Muscle of back (tissue), 3 donors: ENCODE measurements at regions not wholly inside any gene's neighbourhood (a gene's known extent, or its start where the extent isn't known, plus 50 kb on each side); places are given as distances from the start of the nearest gene placed in this dataset.

Experiments
- DNase-seq, 3 donors: peaks; one replicate each; pipeline versions ENCODE4 v3.0.0 to v3.0.0-alpha.2; 2013

DNA sequence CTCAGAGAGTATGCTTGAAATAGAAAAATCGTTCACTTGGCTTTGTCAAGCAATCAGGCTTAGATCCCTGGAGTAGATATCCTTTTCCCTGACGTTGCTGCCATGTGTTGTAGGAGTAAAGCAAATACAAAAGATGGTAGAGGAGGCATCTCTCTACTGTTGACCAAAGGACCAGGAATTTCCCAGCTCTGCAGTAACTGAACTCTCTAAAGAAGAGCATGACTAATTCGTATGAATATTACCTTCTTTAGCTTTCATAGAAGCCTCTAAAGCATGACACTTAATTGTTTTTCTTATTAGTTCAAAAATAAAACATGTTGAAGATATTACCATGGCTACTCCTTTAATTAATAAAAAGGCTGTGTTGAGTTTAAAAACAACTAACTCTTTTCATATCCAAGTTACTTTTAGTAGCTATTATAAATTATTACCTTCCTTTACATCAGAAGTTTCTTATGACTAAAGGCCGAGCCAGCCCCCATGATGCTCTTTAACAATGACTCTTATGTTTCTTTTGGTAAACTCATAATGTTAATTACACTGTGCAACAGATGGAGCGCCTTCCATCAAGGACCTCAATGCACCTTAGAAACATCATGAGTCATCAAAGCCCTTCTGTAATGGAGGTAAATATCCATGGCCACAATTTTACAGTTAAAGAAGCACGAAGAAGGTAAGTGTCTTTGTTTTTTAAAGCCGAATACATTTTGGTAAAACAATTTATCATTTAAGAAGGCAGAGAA is 352.4 kb downstream of the KLF5 start:
- no peak for DNase-seq

DNA sequence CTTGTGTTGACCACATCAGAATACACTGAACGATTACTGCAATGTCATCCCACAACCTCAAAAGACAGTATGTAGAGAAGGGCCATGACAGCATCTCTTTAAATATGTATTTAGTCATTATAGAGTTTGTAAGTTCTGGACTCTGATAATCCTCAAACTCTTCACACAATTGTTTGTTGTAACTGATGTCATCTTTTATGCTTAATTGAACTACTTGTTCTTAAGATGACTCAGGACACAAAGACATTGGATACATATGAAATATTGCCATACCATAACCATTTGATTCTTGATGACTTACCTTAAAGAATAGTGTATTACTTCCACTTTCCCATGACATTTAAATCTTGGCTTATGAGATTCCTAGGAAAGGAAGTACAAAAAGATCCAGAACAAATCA is 347.6 kb downstream of the KLF5 start:
- DNase-seq: no peak

- no peak for DNase-seq
Observed at GRCh38 chr13:73404581-73404980, 345.8 kb downstream of the KLF5 start.

DNA sequence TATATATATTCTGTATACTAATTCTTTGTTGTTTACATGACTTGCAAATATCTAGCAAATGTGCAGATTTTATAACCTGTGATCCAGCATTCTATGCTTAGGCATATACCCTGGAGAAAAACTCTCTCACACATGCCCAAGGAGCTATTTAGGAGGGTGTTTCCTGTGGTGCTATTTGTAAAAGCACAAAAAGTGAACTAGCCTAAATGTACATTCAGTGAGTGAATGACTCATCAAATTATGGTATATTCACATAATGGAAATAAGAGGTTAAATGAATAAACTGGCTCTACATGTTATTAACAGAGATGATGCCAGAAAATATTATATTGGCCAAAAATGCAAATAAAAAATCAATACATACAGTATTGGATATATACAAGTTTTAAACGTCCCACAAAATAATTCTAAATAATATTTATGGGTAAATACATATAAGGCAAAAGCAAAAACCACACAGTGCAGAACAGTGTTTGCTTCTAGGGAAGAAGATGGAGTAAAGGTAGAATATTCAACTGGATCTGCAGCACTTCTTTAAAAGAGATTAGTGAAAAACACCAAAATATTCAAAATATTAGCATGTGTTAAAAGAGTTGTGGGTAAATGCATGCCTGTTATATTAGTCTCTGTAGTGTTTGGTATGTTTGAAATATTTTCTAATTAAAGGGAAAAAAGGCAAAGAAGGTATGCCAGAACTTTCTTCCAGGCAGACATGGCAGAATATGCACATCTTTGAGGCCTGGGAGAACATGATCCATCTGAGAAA is 344.7 kb downstream of the KLF5 start:
- DNase-seq: no peak

DNA sequence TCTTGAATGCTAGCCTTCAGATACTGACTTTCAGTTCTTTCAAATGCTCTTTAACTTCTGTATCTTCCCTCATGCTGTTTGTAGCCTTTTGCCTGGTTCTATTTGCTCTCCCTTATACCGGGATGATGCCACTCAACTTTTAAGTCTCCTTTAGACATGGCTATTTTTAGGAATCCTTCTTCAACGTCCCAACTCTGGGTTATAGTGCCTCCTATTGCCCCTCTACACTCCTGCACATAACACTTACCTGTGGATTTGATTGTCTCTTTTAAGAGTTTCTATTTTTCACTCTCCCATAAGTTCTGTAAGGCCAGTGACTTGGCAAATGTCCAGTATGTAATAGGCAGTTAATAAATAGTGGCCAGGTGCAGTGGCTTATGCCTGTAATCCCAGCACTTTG is 343.0 kb downstream of the KLF5 start:
- DNase-seq: no peak

GRCh38 chr13:73399347-73400216 is 340.8 kb downstream of the KLF5 start:
- DNase-seq: no peak

DNA sequence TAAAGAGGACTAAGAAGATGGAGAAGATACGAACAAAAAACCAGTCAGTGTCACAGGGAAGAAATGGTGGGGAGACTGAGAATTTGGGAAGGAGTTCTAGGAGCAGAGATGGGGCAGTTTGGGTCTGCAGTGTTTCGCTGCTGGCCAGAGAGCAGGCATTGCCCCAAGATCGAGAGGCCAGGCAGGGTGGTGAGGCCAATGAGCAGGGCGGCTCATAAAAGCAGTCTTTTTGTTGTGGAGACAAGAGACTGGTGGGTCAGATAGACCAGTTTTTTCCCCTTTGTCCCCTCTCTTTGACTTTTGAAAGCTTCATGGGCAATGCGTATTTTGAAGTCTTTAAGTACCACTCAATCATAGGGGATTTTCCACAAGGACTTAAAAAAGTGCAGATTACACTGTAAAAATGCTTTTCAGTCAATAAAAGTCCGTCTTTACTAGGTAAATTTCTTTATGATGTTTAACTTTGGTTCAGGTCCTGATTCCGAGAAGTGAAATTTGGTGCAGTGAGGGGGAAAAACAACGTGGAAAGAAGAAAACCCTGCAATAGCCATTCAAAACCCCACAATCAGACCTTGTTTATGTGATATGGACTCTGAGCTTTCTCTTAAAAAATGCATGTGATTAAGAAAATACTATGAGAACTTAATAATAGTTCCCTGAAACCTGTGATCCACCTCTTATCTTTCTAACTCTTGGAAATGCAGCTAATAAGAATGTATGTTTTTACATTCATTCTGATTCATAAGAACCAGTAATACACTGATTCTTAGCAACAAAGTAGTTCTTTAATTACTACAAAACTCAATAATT is 338.9 kb downstream of the KLF5 start:
- no peak for DNase-seq

DNA sequence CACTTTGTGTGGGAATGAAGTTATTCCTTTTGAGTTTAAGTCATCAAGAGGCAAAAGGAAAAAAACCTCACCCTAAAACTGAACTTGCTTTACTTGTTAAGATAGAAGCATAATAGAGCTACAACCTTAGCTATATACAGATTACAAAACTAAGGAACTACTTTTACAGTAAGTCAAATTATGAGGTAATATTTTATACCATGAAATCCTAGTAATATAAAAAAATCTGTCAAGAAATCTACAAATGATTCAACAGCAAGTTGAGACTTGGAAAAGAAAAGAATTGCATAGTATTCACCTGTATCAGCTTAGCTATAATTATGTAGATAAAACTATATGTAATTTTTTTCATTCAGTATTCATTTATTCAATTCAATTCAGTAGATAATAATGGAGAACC is 335.3 kb downstream of the KLF5 start:
- no peak for DNase-seq

DNA sequence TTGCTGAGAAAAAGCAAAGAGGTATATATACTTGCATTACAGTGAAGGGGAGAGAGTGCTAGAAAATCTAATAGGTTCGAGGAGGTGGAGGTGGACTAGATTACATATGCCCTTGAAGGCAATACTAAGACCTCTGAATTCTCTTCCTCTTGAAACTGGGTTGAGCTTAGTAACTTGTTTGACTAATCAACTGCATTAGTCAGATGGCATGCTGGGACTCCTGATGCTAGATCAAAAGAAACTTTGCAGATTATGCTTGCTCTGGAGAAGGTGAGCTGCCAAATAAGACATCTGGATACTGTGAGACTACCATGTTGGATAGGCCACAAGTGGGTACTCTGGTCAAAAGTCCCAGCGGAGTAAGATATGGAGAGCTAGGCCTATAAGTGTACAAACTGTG is 331.3 kb downstream of the KLF5 start:
- no peak for DNase-seq

GRCh38 chr13:73388586-73388985 is 329.8 kb downstream of the KLF5 start:
- no peak for DNase-seq

- no peak for DNase-seq
Observed at GRCh38 chr13:73387318-73387717, 328.5 kb downstream of the KLF5 start.

DNA sequence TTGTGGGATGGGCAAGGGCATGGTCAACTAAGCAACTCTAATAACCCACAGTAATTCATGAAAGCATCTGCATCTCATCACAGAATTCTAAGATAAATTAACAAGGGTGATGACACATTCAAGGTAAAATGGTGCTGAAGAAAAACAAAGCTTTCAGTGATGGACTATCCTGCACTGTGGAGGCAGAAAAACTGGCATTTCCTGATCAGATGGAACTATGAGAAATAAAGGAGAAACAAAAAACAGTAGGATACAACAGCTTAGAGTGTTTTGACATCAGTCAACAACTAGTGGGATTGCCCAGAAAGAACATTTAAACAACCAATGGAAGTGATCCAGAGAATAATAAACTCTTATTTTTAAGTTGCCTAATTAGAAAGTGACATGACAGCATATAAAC is 327.0 kb downstream of the KLF5 start:
- DNase-seq: no peak

- DNase-seq: no peak
Observed at GRCh38 chr13:73372666-73373627, 314.1 kb downstream of the KLF5 start.

DNA sequence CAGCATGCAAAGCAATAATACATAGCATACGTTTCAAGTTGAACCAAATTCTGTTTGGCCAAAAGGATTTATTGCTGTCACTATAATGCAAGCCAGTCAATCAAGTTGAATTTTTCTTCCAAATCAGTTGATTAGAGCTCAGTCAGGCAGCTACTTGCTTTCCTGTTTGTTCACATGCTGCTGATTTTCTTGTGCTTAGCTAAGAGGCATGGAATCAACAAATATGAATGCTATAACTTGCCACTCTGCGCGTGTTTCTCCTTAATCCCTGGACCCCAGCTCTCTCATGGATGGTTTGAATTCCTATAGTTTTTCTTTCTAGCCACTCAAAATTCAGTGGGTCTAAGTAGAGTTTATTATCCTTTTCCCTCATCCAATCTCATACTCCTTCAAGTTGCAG is 311.3 kb downstream of the KLF5 start:
- DNase-seq: no peak

- DNase-seq: no peak
Observed at GRCh38 chr13:73369095-73369494, 310.3 kb downstream of the KLF5 start.

GRCh38 chr13:73368608-73369007 is 309.8 kb downstream of the KLF5 start:
- DNase-seq: no peak

DNA sequence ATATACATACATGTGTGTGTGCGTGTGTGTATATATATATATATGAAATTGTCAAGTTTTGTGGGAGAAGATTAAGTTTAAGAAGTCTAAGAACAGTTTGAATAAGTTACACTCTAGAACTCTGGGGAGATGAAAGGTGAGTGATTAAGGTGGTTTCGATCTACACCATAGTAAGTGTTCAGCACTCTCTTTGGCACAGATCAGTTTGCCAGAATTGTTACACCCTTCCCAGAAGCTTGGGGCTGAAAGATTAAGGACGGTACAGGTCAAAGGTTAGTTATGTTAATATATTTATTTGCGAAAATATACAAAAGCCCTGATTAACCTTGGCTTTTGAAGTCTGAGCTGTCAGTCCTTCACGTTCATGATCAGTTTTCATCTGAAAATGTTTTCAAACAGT is 309.1 kb downstream of the KLF5 start:
- no peak for DNase-seq

GRCh38 chr13:73366241-73366640 is 307.4 kb downstream of the KLF5 start:
- DNase-seq: no peak

GRCh38 chr13:73365681-73366080 is 306.9 kb downstream of the KLF5 start:
- no peak for DNase-seq

GRCh38 chr13:73365252-73365651 is 306.4 kb downstream of the KLF5 start:
- DNase-seq: no peak

- DNase-seq: no peak
Observed at GRCh38 chr13:73364736-73365135, 305.9 kb downstream of the KLF5 start.
